Kidney (tissue), 13 donors: ENCODE measurements at regions not wholly inside any gene's neighbourhood (a gene's known extent, or its start where the extent isn't known, plus 50 kb on each side); places are given as distances from the start of the nearest gene placed in this dataset.

ENCODE experiments used
- DNase-seq, 5 donors: peaks; one replicate each; pipeline ENCODE4 v3.0.0-alpha.2; 2013 to 2020
- FAIRE-seq: peaks from 2 replicates; lab custom pipeline; 2012; peaks lifted over from hg19 to GRCh38; lab: Jason Lieb, UNC
- H3K27ac ChIP-seq, 2 donors: one replicate each; pipeline ENCODE4 v1.7.0; 2013; ENCODE audit warnings: low read depth in 2 of 2, low read length in 2 of 2, inconsistent platforms in 1 of 2
- H3K27me3 ChIP-seq: one replicate; pipeline ENCODE4 v1.7.1; 2013; ENCODE audit warnings: low read length, inconsistent platforms; ENCODE audit not compliant: control insufficient read depth, insufficient read depth
- H3K36me3 ChIP-seq, 3 donors: one replicate each; pipeline versions ENCODE4 v1.7.0 to v1.7.1; 2013; ENCODE audit warnings: low read length in 3 of 3, control low read depth in 1 of 3, inconsistent platforms in 1 of 3; ENCODE audit not compliant: insufficient read depth in 3 of 3, control insufficient read depth in 2 of 3
- H3K4me1 ChIP-seq, 3 donors: one replicate each; pipeline versions ENCODE4 v1.7.0 to v1.7.1; 2013; ENCODE audit warnings: low read length in 3 of 3, inconsistent platforms in 1 of 3, low read depth in 1 of 3; ENCODE audit not compliant: control insufficient read depth in 2 of 3, insufficient read depth in 2 of 3
- H3K4me3 ChIP-seq, 3 donors: one replicate each; pipeline versions ENCODE4 v1.7.0 to v1.8.1; 2013; ENCODE audit warnings: low read length in 3 of 3, control low read depth in 1 of 3, inconsistent platforms in 1 of 3
- H3K9ac ChIP-seq, 3 donors: one replicate each; pipeline versions ENCODE4 v1.7.0 to v1.7.1; 2013; ENCODE audit warnings: low read length in 3 of 3, control low read depth in 1 of 3, inconsistent platforms in 1 of 3
- H3K9me3 ChIP-seq, 3 donors: one replicate each; pipeline versions ENCODE4 v1.7.0 to v1.7.1; 2013; ENCODE audit warnings: low read length in 3 of 3, control low read depth in 1 of 3, inconsistent platforms in 1 of 3; ENCODE audit not compliant: control insufficient read depth in 2 of 3, insufficient read depth in 1 of 3
- intact Hi-C: fragments of 100-400 bp; cut with DNase I; formaldehyde crosslinking; loops from one replicate; pipeline ENCODE4 v1.11.1; 2022
- TF ChIP-seq, protein P1 (sequence below): IDR thresholded peaks from 3 replicates; pipeline ENCODE4 v1.5.1; 2012; ENCODE audit warnings: mild to moderate bottlenecking, moderate library complexity, borderline replicate concordance; ENCODE audit not compliant: insufficient read depth; ENCODE audit errors: extremely low read depth
- donor health status: control.
- donor health status: control.
- donor health status: control.
- donor health status: control.
- donor health status: control.
- donor health status: DM: yes; HTN: yes; CAD: no.
- donor health status: Normal renal cell carcinoma (clear cell type).

DNA sequence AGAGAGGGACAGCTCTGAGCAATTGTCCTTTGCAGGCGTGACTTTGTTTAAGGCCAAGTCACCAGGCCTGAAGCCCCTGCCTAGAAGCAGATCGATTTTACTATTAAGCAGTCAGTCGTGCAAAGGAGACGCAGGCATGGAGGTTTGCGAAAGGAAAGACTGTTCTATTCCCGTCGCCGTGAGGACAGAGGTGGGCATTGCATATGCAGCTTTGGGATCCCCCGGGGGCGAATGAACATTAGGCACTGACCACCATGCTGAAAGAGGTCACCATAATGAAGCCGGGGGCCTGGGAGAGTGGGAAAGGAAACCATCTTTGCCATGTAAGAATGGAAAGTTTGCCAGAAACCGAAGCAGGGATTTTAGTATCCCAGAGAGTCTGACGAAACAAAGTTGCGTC is 231.6 kb downstream of the BCL11A start:
- no peak overlapping the region for H3K9ac ChIP-seq
- intact Hi-C loops, result no loop called here
- no peaks in the 10 kb centered on the region for H3K36me3 ChIP-seq
- no peak overlapping the region for H3K4me3 ChIP-seq
- H3K9me3 ChIP-seq, result peaks cover 0 to 6% (median 0%) of the 10 kb centered on the region in 3 donors
- H3K27me3 ChIP-seq, result no peaks in the 10 kb centered on the region
- no peak for FAIRE-seq
- H3K27ac ChIP-seq, result no peak overlapping the region
- TF ChIP-seq, protein P1, sequence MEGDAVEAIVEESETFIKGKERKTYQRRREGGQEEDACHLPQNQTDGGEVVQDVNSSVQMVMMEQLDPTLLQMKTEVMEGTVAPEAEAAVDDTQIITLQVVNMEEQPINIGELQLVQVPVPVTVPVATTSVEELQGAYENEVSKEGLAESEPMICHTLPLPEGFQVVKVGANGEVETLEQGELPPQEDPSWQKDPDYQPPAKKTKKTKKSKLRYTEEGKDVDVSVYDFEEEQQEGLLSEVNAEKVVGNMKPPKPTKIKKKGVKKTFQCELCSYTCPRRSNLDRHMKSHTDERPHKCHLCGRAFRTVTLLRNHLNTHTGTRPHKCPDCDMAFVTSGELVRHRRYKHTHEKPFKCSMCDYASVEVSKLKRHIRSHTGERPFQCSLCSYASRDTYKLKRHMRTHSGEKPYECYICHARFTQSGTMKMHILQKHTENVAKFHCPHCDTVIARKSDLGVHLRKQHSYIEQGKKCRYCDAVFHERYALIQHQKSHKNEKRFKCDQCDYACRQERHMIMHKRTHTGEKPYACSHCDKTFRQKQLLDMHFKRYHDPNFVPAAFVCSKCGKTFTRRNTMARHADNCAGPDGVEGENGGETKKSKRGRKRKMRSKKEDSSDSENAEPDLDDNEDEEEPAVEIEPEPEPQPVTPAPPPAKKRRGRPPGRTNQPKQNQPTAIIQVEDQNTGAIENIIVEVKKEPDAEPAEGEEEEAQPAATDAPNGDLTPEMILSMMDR, result no peak
- peaks cover 0 to 2% (median 2%) of the 10 kb centered on the region in 3 donors for H3K4me1 ChIP-seq
- DNase-seq, result no peak

DNA sequence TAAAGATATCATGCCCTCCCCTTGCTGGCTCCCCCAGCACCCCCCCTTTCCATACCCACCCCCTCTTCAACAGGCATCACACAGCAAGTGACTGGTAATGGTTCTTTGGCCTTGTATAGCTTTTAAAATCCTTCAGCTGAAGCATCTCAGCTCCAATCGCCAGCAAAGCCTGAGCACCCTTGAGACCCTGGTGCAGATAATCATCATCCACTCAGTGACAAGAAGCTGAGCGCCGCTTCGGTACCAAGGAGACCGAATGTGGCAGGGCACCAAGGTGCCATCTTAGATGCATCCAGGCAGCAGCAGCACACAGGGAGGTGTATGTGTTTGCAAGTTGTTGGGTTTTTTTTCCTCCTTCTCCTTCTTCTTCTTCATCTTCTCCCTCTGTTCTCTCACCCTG is 232.7 kb downstream of the BCL11A start:
- FAIRE-seq (no peak), DNase-seq (no peak)
- H3K4me1 ChIP-seq, result peaks cover 0 to 5% (median 2%) of the 10 kb centered on the region in 3 donors
- no peaks in the 10 kb centered on the region for H3K36me3 ChIP-seq
- intact Hi-C loops, result no loop called here
- no peaks in the 10 kb centered on the region for H3K27me3 ChIP-seq
- H3K4me3 ChIP-seq, result no peak overlapping the region
- TF ChIP-seq, protein P1, result no peak
- H3K9ac ChIP-seq, result no peak overlapping the region
- no peak overlapping the region for H3K27ac ChIP-seq
- peaks cover 0 to 3% (median 0%) of the 10 kb centered on the region in 3 donors for H3K9me3 ChIP-seq

DNA sequence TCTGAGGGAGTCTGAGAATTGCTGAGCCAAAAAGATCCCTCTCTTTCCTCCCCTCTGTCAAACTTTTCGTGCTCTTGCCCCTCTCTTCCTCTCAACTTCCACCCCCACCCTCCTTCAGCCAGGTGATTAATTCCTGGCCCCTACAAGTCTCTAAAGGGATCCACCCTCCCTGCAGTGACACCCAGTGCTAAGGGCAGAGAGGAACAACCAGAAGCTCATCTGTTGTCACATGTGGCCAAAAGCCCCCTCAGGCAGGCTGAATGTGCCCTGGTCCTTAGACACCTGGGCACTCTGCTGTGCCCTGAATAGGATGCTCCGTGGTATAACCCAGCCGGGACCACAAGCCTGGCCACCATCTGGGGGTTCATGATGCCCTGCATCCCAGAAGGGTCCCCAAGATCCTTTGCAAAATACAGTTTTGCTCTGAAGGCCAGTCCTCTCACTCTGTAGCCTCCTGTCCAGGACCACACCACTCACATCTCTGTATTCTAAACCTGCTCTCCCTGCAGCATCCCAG is 234.4 kb downstream of the BCL11A start:
- Histone ChIP-seq H3K9me3 (no peaks in the 10 kb centered on the region), H3K4me3 (no peak overlapping the region), H3K27ac (no peak overlapping the region), H3K9ac (no peak overlapping the region), H3K27me3 (no peaks in the 10 kb centered on the region), H3K36me3 (no peaks in the 10 kb centered on the region), H3K4me1 (peaks cover 0 to 5% (median 2%) of the 10 kb centered on the region in 3 donors)
- no peak for DNase-seq
- intact Hi-C loops, result no loop called here
- TF ChIP-seq, protein P1, result no peak
- no peak for FAIRE-seq

DNA sequence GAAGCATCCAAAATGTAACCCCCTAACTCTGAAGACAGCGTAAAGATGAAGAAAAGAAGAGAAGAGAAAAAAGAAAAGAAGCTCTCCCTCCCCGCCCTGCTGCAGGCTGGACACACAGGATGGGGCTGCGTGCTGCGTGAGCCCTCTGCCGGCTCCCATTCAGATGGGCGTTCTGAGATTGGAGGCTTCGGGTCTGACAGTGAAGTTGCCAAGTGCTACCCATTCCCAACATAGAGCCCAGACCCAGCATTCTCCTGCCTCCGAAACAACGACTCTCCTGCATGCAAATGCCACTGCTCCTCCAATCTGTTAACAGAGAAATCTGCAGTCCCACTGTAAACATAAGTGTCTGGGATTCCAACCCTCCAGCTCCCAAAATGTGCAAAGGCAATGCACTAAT is 234.9 kb downstream of the BCL11A start:
- FAIRE-seq (no peak), DNase-seq (no peak)
- intact Hi-C loops, result no loop called here
- no peak overlapping the region for H3K4me3 ChIP-seq
- no peak overlapping the region for H3K9ac ChIP-seq
- no peaks in the 10 kb centered on the region for H3K36me3 ChIP-seq
- no peaks in the 10 kb centered on the region for H3K27me3 ChIP-seq
- peaks cover 0 to 5% (median 2%) of the 10 kb centered on the region in 3 donors for H3K4me1 ChIP-seq
- no peaks in the 10 kb centered on the region for H3K9me3 ChIP-seq
- TF ChIP-seq, protein P1, result no peak
- no peak overlapping the region for H3K27ac ChIP-seq
